GM18867 (cell line): ENCODE measurements at regions not wholly inside any gene's neighbourhood (a gene's known extent, or its start where the extent isn't known, plus 50 kb on each side); places are given as distances from the start of the nearest gene placed in this dataset.

ENCODE experiments used
- ATAC-seq: cut with Tn5 transposase; IDR thresholded peaks from one replicate; pipeline ENCODE4 v1.9.1; 2021; ENCODE audit warnings: mild to moderate bottlenecking, moderate library complexity; ENCODE audit not compliant: unreplicated experiment

DNA sequence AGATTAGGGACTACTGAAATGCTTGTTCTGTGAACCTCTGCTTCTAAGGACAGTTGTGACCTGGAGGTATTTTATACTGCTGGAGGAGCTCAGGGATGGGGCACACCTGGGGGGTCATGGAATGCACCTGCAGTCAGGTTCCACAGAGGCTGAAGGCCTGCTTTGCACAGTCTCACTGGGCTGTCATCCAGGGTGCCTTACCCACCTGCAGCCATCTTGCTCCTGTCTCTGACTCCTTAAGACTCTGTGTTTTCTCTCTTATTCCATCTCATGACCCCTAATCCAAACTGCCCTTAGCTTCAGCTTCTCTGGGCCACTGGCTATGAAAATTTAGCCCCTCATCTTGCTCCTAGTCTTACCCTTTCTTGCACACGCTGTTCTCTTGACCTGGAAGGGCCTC, 127.0 kb upstream of the SNX19 start:
- ATAC-seq = no peak

DNA sequence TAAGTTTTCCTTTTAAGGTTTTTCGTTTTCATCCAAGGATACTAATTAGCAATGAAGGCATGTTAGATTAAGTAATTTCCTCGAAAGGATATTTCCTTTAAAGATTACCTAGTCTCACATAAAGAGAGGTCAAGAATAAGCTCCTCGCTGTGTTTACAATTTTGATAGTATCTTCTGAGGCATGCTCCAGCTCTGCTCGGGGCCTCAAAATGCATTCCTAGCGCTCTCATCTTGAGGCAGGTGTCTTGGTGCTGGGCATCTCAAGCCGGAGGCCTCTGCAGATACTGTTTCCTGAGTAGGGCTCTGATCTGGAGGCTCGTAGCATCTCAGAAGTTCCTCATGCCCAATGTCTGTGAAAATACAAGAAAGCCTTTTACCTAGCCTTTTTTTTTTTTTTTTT, 128.6 kb upstream of the SNX19 start:
- ATAC-seq = no peak

GRCh38 chr11:131052367-131052766, 136.1 kb upstream of the SNX19 start:
- ATAC-seq = no peak

- ATAC-seq = no peak
Observed at GRCh38 chr11:131056036-131056435, 139.8 kb upstream of the SNX19 start.

DNA sequence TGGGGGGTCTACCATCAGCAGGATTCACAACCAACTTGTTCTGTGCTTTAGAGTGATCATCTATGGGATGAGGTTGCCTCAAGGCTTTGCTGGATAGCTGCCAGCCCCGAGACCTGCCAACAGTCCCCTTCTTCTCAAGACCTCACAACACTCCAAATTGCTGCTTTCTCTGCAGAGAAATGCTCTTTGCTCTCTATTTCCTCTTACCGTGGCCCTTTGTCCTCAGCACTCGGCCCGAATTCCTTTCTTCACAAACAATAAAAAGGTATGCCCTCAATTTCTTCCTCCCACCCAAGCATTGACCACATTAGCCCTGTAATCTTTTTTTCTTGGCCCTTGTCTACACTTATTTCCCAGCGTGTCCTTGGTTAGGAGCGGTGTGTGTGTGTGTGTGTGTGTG, 147.4 kb upstream of the SNX19 start:
- ATAC-seq = no peak

- peak; percentile 88 for ATAC-seq
Observed at GRCh38 chr11:131064373-131064991, 148.2 kb upstream of the SNX19 start.

DNA sequence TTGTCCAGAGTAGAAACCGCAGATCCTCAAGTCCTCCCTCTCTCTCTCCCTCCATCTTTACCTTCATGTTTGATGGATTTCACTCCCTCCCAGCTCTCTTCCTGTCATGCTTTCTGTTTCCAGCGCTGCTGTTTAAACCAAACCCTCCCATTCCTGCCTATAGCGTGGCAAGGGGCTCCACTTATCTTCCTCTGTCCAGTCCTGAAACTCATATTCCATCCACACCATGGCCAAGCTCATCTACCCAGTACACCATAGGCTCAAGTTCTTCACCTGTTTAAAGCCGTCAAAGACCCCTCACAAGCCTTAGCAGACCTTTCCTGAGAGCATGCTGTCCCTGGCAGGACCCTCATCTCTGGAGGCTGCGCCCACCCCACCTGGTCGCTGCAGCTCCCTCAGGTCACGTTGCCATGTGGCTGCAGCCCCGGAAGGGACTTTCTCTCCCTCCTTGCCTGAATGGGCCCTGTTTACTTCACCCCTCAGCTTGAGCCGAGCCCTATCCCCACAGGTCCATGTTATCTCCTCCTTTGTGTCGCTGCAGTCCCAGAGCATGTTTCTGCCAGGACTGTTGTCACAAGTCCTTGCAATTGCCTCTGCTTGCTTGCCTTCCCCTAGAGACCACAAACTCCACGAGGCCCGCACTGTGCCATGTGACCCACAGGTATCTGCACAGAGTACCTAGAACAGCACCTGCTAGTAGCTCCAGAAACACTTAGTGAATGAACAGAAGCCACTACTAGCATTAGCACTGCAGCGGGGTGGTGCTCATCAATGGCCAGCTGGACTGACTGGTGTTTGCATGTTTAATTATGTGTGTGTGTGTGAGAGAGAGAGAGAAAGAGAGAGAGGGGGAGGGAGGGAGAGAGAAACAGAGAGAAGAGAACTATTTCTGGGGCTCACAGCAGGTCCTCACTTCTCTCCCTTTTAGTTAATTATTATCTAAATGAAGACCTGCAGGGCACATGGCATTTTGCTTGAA, 149.4 kb upstream of the SNX19 start:
- ATAC-seq = no peak

- ATAC-seq = no peak
Observed at GRCh38 chr11:131066551-131066950, 150.3 kb upstream of the SNX19 start.

DNA sequence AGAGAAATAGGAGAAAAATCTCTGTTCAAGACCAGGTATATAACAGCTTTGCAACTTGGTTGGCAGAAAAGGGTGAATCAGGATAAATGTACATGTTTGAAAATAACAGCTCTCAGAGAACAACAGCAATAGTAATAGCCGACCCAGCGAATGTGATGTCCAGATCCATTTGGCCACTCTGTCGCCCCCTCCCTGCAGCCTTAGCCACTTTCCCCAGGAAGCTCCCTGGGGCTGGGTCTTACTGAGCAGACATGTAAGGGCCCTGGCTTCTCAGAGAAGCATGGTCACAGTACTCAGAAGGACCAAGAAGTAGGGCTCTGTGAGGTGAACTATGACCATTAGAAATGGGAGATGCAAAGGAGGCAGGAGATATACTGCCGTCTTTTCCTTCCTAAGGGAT, 154.1 kb upstream of the SNX19 start:
- ATAC-seq = no peak

DNA sequence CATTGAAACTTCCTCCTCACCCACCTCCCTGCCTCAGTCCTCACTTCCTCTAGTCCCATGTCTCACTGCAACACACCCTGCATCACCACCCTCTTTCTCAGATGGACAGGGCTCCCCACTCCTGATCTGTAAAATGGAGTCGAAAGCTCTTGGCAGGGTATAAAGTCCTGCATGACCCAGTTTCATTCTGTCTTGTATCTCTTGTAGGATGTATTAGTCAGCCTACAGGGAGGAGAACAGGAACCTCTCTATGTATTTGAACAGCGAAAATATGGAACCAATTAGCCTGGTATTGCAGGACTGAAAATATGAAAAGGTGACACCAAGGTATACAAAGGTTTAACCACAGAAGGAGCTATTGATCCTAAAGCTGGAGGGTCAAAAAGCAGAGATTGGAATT, 156.9 kb upstream of the SNX19 start:
- no peak for ATAC-seq

GRCh38 chr11:131074573-131074972, 158.3 kb upstream of the SNX19 start:
- ATAC-seq = no peak

GRCh38 chr11:131077340-131077739, 161.1 kb upstream of the SNX19 start:
- ATAC-seq = no peak

GRCh38 chr11:131079036-131079435, 162.8 kb upstream of the SNX19 start:
- ATAC-seq = no peak

DNA sequence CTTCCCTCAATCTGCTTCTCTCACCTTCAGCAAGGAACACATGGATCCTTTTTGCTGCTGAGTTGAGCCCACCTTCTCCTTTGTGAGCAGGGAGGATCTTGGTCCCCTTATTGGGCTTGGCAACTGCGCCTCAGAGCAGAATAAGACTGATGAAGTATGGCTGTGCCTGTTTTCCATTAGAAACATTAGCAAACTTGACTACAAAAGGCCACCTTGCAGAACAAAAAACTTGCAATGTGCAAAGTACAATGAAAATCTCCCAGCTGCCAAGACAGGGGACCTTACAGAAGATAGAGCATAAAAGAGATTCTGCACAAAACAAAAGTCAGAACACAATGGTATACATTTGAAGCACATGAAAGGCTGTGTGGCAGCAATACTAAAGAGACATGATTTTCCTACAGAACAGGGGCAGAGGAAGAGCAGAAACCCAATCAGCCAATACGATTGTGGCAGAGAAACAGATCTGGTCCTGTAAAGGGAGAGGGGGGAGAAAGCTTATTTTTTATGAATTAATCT, 173.5 kb upstream of the SNX19 start:
- no peak for ATAC-seq

DNA sequence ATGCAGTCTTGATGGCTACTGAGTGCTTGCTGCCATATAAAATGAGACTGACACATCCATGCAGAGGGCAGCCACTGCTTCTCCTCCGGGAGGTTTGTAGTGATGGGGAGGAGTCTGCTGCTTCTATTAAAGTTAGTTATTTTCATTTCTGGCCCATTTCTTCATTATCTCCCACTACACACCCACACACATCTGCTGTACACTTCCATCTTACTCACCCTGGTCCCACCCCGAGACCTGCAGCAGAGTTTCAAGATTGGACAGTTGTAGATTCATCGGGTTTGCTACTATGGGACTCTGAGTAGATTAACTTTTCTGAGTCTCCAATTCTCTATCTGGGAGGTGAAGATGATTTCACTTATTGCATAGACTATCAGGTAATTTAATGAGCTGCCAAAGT, 176.2 kb upstream of the SNX19 start:
- no peak for ATAC-seq

DNA sequence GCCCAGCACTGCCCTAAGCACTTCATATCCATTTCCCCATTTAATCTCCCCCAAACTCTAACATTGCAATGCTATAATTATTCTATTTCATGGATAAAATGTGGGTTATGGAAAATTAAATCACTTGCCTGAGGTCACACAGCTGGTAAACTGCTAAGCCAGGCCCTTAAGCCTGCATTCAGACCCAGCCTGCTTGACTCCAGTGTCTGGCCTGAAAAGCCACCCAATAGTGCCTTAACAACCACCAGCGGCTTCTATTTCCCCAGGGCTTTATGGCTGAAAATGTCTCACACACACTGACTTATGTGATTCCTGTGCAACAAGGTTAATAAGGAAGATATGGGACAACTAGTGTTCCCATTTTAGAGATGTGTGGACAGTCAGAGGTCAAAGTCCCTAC, 178.5 kb upstream of the SNX19 start:
- no peak for ATAC-seq

DNA sequence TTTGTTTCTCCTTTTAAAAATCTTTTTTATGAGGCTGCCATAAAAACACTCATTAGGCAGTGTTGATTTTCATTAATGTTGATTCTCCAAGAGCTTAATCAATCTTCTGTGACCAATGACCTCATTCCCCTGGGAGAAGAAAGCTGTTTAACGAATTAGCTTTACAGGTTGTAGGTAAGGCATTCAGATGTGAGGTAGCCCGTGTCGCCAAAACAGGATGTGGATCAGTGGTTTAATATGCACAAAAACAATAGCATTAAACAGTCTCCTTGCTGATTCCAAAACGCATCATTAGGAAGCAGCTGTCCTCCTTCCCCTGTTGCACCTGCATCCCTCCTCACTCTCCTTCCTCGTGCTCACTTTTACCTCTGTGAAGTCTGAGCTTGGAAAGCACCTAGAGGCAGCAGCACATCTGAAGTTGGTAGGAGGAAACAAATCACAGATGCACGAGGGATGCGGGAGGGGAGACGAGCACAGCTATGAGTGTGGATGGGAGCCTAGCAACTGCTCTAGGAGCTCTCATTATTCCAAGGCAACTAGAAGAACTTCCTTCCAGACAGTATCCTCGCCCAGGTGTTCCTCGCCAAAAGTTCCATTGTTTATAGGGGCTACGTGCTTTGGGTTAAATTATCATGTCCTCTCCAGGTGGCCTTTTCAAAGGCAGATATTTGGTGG, 179.4 kb upstream of the SNX19 start:
- ATAC-seq = no peak

DNA sequence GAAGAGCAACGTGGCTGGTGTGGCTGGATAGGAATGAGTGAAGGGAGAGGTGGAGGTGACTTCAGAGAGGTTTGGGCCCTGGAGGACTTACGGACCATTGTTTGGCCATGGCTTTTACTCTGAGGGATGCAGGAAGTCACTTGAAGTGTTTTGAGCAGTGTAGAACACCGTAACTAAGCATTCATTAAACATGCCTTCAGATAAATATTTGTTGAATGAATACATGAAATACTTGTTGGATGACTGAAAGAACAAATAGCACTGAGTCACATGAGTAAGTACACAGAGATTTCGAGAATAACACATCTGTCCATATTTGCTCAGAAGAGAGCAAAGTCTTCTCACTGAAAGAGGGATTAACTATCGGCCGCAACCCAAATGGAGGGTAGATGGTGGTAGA, 182.7 kb upstream of the SNX19 start:
- ATAC-seq = no peak

- no peak for ATAC-seq
Observed at GRCh38 chr11:131099746-131100145, 183.5 kb upstream of the SNX19 start.

- ATAC-seq = no peak
Observed at GRCh38 chr11:131108760-131109159, 192.5 kb upstream of the SNX19 start.

DNA sequence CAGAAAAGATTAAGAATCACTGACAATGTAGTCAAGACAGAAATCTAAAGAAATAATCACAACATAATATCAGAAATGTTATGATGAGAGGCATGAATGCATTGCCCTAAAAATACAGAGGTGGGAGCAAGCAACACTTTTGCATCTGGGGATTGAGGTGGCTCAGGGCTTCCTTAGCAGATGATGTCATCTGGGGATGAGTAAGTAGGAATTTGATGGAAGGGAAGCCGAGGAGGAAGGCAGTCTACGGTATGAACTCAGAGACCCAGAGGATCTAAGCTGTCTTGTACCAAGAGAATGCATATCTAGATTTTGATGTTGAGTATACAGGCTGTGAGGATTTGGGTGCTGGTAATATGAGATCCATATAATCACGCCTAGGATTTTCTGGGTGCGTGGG, 193.0 kb upstream of the SNX19 start:
- ATAC-seq = no peak

DNA sequence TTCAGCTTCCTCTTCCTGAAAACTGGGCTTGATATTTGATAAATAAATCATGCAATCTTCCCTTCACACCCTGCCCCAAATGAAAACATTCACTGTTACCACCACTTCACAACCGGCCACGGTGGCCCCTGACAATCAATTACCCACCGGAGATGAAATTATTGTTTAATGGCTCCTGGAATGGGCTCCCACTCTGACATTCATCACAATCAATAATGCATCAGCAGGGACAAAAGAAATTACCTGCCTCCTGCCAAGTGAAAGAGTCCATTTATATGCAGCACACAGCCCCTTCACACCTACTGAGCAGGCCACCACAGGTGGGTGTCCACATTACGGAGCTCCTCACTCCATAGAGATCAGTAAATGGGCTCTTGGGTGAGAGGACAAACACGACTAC, 193.5 kb upstream of the SNX19 start:
- ATAC-seq = no peak
